ENCODE measurements at regions not wholly inside any gene's neighbourhood (a gene's known extent, or its start where the extent isn't known, plus 50 kb on each side); places are given as distances from the start of the nearest gene placed in this dataset.

- H3K36me3 ChIP-seq (replicated peaks) = no peaks in the 10 kb centered on the region
- no peak overlapping the region for H3K4me3 ChIP-seq (ENCODE audit: low read depth, low read length)
- H3K27me3 ChIP-seq (replicated peaks) = no peaks in the 10 kb centered on the region
- no peak overlapping the region for H3K27ac ChIP-seq
- in situ Hi-C loops (cut with HindIII; ENCODE audit: low pct_ligation_motif_present, low sequenced_read_pairs) = no loop called here
- no peak for TF ChIP-seq CTCF (IDR thresholded peaks at IDR 0.05; ENCODE audit: low read depth, low read length, missing control alignments)
- DNase-seq = no peak
Measured at GRCh38 chr12:126558810-126559209, 1493.6 kb downstream of the AACS start.

- no peaks in the 10 kb centered on the region for H3K27me3 ChIP-seq (replicated peaks)
- no peak overlapping the region for H3K4me3 ChIP-seq (ENCODE audit: low read depth, low read length)
- H3K27ac ChIP-seq = no peak overlapping the region
- in situ Hi-C loops (cut with HindIII; ENCODE audit: low pct_ligation_motif_present, low sequenced_read_pairs) = no loop called here
- DNase-seq = no peak
- TF ChIP-seq CTCF (IDR thresholded peaks at IDR 0.05; ENCODE audit: low read depth, low read length, missing control alignments) = no peak
- no peaks in the 10 kb centered on the region for H3K36me3 ChIP-seq (replicated peaks)
Measured at GRCh38 chr12:126567016-126567415, 1501.8 kb downstream of the AACS start.

- Histone ChIP-seq H3K27ac (no peak overlapping the region), H3K27me3 (replicated peaks) (no peaks in the 10 kb centered on the region), H3K4me3 (ENCODE audit: low read depth, low read length) (no peak overlapping the region), H3K36me3 (replicated peaks) (no peaks in the 10 kb centered on the region)
- no peak for DNase-seq
- in situ Hi-C loops (cut with HindIII; ENCODE audit: low pct_ligation_motif_present, low sequenced_read_pairs) = no loop called here
- TF ChIP-seq CTCF (IDR thresholded peaks at IDR 0.05; ENCODE audit: low read depth, low read length, missing control alignments) = no peak
Measured at GRCh38 chr12:126569706-126570105, 1504.5 kb downstream of the AACS start.

GRCh38 chr12:126570566-126570965, 1505.3 kb downstream of the AACS start:
- no peak for TF ChIP-seq CTCF (IDR thresholded peaks at IDR 0.05; ENCODE audit: low read depth, low read length, missing control alignments)
- in situ Hi-C loops (cut with HindIII; ENCODE audit: low pct_ligation_motif_present, low sequenced_read_pairs) = no loop called here
- Histone ChIP-seq H3K27me3 (replicated peaks) (no peaks in the 10 kb centered on the region), H3K4me3 (ENCODE audit: low read depth, low read length) (no peak overlapping the region), H3K27ac (no peak overlapping the region), H3K36me3 (replicated peaks) (no peaks in the 10 kb centered on the region)
- DNase-seq = no peak

GRCh38 chr12:126572170-126572569, 1506.9 kb downstream of the AACS start:
- in situ Hi-C loops (cut with HindIII; ENCODE audit: low pct_ligation_motif_present, low sequenced_read_pairs) = no loop called here
- TF ChIP-seq CTCF (IDR thresholded peaks at IDR 0.05; ENCODE audit: low read depth, low read length, missing control alignments) = no peak
- Histone ChIP-seq H3K27ac (no peak overlapping the region), H3K27me3 (replicated peaks) (no peaks in the 10 kb centered on the region), H3K36me3 (replicated peaks) (no peaks in the 10 kb centered on the region), H3K4me3 (ENCODE audit: low read depth, low read length) (no peak overlapping the region)
- no peak for DNase-seq

GRCh38 chr12:126581655-126582054, 1516.4 kb downstream of the AACS start:
- no peak overlapping the region for H3K27ac ChIP-seq
- H3K36me3 ChIP-seq (replicated peaks) = no peaks in the 10 kb centered on the region
- DNase-seq = no peak
- in situ Hi-C loops (cut with HindIII; ENCODE audit: low pct_ligation_motif_present, low sequenced_read_pairs) = no loop called here
- no peak overlapping the region for H3K4me3 ChIP-seq (ENCODE audit: low read depth, low read length)
- TF ChIP-seq CTCF (IDR thresholded peaks at IDR 0.05; ENCODE audit: low read depth, low read length, missing control alignments) = no peak
- H3K27me3 ChIP-seq (replicated peaks) = no peaks in the 10 kb centered on the region
